RCC 7860 (cell line): ENCODE measurements at regions not wholly inside any gene's neighbourhood (a gene's known extent, or its start where the extent isn't known, plus 50 kb on each side); places are given as distances from the start of the nearest gene placed in this dataset.
"Not testable (repeated sequence)": the region's sequence is repeated elsewhere in the genome, so short reads cannot be mapped to it uniquely, and the experiment has no call there.

ENCODE experiments used
- DNase-seq: peaks from one replicate; pipeline ENCODE4 v3.0.0-alpha.2; 2015; ENCODE audit warnings: low spot score
- FAIRE-seq: peaks from 2 replicates; lab custom pipeline; 2012; peaks lifted over from hg19 to GRCh38; lab: Jason Lieb, UNC

DNA sequence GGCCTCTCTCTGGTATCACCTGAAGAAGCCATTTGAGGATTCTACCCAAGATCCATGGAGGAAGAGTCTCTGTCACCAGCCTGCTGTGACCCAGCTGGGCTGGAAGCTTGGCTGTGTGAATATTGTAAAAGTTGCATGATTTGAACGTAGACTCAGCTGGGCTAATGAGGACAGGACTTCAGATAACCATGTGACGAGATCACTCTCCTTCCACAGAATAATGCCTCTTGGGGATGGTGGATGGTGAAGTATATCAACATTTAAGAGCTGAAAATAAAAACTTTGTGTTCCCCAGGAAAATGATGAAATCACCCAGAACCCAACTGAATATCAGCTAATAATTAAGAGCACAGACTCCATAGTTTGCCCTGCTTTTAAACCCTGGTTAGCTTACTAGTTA lies 427.9 kb downstream of the CD83 start:
- no peak for FAIRE-seq
- DNase-seq: no peak

DNA sequence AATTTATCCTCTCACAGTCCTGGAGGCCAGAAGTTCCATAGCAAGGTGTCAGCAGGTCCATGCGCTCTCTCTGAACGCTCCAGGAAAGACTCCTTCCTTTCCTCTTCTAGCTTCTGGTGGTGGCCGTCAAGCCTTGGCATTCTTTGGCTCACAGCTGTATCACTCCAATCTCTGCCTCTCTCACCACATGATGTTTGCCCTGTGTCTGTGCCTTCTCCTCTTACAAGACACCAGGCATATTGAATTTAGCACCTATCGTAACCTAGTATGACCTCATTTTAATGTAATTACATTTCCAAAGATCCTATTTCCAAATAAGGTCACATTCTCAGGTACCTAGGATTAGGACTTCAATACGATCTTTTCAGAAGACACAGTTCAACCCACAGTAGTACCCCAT lies 428.5 kb downstream of the CD83 start:
- FAIRE-seq: no peak
- no peak for DNase-seq

DNA sequence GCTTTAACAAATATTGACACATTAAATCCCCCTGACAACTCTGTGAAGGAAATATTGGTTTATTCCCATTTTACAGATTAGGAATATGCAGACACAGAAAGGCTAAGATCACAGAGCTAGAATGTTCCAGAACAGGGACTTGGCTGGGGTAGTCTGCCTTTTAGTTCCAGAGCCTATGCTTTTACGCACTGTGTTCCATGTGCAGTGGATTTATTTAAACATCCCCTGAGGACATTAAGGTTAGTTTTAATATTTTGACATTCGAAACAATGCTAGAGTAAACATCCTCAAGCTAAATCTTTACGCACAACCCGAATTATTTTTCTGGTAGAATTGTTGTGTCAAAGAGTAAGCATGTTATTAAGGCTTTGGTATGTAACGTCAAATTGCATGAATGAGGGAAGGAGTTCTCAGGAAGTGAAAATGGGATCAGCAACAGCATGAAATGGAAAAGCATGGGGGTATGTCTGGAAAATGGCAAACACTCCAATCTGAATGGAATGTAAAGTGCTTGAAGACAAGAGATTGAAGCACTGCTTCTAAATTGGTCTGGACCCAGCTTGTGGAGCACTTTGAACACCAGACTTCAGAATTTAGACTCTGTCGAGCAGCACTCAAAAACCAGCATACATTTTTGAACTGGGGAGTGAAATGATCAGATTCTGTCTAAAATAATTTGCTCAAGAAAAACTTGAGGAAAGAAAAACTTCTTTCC lies 429.9 kb downstream of the CD83 start:
- FAIRE-seq: no peak
- no peak for DNase-seq

DNA sequence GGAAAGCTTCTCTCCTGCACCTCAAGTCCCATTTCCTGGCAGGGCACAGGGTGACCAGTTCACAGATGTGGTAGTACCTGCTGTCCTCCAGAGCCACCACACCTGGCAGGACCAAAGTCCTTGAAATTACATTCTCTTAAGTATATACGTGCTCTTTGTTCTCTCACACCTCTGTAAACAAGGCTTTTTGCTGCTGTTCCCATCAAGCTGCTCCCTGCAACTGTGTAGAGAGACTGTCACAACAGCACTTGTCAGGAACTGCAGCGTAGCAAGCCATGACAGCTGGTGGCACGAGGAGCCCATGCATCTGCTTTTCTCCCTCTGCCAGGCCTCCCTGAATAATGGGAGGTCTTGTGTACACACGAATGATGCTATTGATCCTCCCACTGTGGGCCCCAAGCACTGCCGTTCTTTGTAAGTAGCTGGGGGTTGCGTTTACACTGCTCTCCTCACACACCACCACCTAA lies 431.8 kb downstream of the CD83 start:
- FAIRE-seq (no peak), DNase-seq (no peak)

DNA sequence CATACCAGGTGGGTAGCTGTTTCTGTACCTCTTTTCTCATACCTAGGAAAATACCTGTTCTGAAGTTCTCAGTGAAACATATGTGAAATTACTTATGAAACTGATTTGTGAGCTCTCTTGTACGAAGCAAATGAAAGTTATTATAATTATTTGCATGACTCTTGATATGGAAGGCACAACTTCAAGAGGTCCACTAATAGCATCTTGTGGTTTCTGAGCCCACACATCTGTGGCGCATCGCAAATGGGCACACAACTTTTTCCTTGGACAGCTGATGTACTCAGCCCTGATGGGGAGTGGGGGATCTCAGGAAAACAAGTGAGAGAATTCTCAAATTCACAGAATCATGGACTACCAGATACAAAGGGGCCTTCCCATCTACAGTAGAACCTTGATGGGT lies 432.3 kb downstream of the CD83 start:
- no peak for FAIRE-seq
- no peak for DNase-seq

GRCh38 chr6:14550410-14550809 lies 432.8 kb downstream of the CD83 start:
- no peak for DNase-seq
- FAIRE-seq: no peak

DNA sequence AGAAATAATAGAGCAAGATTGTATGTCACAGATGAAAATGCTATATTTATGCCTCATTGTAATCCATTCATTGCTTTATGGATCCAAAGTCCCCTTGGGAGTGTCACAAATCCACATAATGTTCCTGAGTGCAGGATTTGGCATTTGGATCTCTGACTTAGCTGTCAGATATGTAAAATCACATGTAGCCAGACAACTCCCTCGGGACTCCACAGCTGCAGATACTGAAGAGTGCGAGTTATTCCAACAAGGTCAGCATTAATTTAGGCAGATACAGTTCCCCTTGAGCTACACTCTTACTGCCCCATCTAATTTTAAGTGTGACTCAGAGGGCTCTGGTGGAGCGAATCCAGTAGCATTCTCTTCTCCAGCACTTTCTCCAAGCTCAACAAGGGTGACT lies 433.2 kb downstream of the CD83 start:
- FAIRE-seq (no peak), DNase-seq (no peak)

DNA sequence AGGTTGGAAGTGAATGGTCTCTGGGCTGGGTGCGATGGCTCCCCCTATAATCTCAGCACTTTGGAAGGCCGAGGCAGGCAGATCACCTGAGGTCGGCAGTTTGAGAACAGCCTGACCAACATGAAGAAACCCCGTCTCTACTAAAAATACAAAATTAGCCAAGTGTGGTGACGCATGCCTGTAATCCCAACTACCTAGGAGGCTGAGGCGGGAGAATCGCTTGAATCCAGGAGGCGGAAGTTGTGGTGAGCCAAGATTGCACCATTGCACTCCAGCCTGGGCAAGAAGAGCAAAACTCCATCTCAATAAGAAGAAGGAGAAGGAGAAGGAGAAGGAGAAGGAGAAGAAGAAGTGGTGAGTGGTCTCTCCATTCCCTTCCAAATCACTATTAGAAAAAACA lies 434.0 kb downstream of the CD83 start:
- not testable (repeated sequence) for DNase-seq, FAIRE-seq

DNA sequence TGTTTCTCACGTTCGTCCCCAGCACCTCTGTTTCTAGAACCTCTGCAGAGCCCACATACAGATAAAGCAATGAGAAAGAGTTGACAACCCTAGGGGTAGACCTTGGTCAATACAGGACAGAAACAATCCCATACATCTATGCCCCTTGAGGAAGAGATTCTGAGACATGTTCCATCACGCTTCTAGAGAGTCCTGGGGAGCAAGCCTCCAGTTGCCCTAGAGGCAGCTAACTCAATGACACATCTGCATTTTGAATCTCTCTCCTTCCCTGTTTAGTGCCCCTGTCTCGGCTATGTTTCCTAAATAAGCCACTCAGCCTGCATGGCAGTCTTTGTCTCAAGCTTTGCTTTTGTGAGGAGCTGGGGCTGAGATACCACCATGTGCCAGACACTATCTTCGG lies 435.3 kb downstream of the CD83 start:
- FAIRE-seq (no peak), DNase-seq (no peak)

DNA sequence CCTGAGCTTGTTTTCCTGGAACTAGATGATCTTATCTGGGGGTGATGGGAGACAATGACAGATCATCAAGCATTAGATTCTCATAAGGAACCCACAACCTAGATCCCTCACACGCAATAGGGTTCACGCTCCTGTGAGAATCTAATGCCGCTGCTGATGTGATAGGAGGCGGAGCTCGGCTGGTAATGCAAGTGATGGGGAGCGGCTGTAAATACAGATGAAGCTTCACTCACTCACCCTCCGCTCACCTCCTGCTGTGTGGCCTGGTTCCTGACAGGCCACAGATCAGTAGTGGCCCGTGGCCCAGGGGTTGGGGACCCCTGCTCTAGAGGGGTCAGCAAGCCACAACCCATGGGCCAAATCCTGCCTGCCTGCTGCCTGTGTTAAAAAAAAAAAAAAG lies 435.9 kb downstream of the CD83 start:
- DNase-seq (no peak), FAIRE-seq (no peak)

GRCh38 chr6:14555804-14556203 lies 438.2 kb downstream of the CD83 start:
- no peak for FAIRE-seq
- no peak for DNase-seq

- DNase-seq: peak; percentile 94
Observed at GRCh38 chr6:14559746-14560536, 442.4 kb downstream of the CD83 start.

GRCh38 chr6:14561563-14561962 lies 444.0 kb downstream of the CD83 start:
- FAIRE-seq, DNase-seq: not testable (repeated sequence)

More at GRCh38 chr6:14559746-14560536, 442.4 kb downstream of the CD83 start:
- FAIRE-seq: peak; percentile 96

DNA sequence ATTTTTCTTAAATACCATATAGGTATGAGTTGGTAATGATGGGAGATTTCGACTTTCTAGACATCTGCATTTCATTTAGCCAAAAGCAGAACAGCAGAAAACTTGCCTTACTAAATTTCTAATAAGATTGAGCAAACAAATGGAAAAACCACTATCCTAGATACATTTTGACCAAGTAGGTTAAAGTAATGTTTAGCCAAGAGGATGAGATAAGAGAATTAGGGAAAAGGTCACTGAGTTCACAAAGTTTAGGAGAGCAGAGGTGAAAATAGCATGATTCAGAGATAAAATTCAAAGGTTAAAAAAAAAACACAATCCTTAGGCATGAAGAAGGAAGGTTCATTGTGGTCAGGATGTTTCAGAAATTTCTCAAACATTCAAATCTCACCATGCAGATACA lies 450.3 kb downstream of the CD83 start:
- peak; percentile 47 for DNase-seq
- peak; percentile 91 for FAIRE-seq

GRCh38 chr6:14569394-14569793 lies 451.8 kb downstream of the CD83 start:
- DNase-seq: no peak
- FAIRE-seq: no peak

GRCh38 chr6:14569874-14570273 lies 452.3 kb downstream of the CD83 start:
- DNase-seq, FAIRE-seq: not testable (repeated sequence)

- no peak for DNase-seq
- FAIRE-seq: no peak
Observed at GRCh38 chr6:14571001-14571400, 453.4 kb downstream of the CD83 start.

GRCh38 chr6:14571746-14572145 lies 454.2 kb downstream of the CD83 start:
- no peak for FAIRE-seq
- no peak for DNase-seq

DNA sequence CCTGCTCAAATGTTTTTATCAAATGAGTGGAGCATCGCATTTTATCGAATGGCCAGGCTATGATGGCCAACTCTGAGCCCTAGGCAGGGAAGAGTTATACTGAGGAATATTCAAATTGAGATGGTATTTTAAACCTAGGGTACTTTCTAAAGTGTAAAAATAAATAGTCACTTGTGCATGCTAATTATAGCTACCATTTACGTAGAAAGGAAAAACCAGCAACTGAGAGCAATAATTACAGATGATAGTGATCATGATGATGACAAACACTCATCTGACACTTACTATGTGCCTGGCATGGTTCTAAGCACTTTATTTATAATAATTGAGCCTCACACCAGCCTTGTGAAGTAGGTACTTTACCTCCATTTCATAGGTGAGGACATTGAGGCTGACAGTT lies 455.7 kb downstream of the CD83 start:
- DNase-seq (no peak), FAIRE-seq (no peak)

DNA sequence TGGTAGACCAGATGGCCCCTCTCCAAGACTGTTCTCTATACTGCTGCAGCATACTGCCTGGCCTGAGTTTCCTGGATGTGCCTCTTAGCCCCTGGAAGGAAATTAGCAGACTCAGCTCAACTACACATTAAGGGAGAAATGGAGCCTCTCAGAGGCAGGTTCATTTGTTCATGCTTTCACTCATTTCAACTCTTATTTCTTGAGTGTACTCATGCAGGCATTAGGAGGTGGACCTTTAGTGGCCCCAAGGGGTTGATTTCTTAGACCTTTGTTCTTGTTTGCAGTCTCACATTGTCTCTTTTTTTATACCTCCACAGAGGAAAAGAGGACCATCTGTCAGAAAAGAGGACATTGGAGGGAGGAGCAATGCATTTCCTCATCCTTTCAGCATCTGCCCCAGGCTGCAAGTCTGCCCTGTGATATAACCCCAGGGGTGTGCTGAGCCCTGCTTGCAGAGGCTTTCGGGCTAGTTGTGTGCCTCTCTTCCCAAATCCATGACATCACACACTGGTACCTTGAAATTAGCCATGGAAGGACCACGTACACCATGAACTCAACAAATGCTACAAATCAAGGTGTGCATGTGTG lies 456.2 kb downstream of the CD83 start:
- DNase-seq (no peak), FAIRE-seq (no peak)

DNA sequence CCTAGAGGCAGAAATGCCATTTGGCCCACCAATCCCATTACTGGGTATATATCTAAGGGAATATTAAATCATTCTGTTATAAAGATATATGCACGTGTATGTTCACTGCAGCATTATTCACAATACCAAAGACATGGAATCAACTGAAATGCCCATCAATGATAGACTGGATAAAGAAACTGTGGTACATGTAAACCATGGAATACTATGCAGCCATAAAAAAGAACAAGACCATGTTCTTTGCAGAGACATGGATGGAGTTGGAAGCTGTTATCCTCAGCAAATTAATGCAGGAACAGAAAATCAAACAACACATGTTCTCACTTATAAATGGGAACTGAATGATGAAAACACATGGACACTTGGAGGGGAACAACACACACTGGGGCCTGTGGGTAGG lies 458.4 kb downstream of the CD83 start:
- FAIRE-seq (no peak), DNase-seq (no peak)

- FAIRE-seq (no peak), DNase-seq (no peak)
Observed at GRCh38 chr6:14578994-14579393, 461.4 kb downstream of the CD83 start.
